ENCODE measurements at regions not wholly inside any gene's neighbourhood (a gene's known extent, or its start where the extent isn't known, plus 50 kb on each side); places are given as distances from the start of the nearest gene placed in this dataset.

DNA sequence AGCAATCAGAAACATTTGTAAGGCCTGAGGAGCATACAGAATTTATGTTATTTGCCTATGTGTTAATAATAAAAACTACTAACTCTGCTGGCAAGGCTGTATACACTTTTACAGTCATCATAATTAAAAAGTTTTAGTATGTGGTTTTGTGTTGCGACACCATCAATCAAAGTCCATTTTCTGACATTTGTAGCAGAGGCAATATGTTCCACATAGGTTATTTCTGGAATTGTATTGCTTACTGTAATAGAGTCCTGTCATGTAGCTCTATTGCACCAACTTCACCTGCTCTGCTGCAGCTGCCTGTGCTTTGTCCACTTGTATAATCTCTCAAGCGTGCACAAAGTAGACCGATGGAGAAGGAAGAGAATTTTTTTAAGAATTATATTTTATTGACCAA, 501.8 kb downstream of the HACE1 start:
- Histone ChIP-seq H3K27me3 (ENCODE audit: insufficient read depth, low read depth, low read length) (no peaks in the 10 kb centered on the region), H3K27ac (ENCODE audit: low read length) (no peak overlapping the region), H3K79me2 (replicated peaks; ENCODE audit: insufficient read depth, low read length) (no peaks in the 10 kb centered on the region), H4K20me1 (ENCODE audit: insufficient read depth) (no peaks in the 10 kb centered on the region), H3K36me3 (ENCODE audit: insufficient read depth, low read length) (no peaks in the 10 kb centered on the region), H3K9me2 (ENCODE audit: insufficient read depth, low read length) (no peaks in the 10 kb centered on the region), H3K9ac (ENCODE audit: low read length) (no peak overlapping the region), H3F3A (ENCODE audit: insufficient read depth, low read length, poor library complexity, severe bottlenecking) (no peaks in the 10 kb centered on the region), H3K4me2 (ENCODE audit: low read length) (no peak overlapping the region), H2AFZ (ENCODE audit: low read depth, low read length) (no peak overlapping the region), H3K4me3 (ENCODE audit: low read length) (no peak overlapping the region), H3K9me3 (ENCODE audit: low read length) (no peaks in the 10 kb centered on the region)
- TF ChIP-seq, protein P1, sequence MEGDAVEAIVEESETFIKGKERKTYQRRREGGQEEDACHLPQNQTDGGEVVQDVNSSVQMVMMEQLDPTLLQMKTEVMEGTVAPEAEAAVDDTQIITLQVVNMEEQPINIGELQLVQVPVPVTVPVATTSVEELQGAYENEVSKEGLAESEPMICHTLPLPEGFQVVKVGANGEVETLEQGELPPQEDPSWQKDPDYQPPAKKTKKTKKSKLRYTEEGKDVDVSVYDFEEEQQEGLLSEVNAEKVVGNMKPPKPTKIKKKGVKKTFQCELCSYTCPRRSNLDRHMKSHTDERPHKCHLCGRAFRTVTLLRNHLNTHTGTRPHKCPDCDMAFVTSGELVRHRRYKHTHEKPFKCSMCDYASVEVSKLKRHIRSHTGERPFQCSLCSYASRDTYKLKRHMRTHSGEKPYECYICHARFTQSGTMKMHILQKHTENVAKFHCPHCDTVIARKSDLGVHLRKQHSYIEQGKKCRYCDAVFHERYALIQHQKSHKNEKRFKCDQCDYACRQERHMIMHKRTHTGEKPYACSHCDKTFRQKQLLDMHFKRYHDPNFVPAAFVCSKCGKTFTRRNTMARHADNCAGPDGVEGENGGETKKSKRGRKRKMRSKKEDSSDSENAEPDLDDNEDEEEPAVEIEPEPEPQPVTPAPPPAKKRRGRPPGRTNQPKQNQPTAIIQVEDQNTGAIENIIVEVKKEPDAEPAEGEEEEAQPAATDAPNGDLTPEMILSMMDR (IDR thresholded peaks at IDR 0.05; ENCODE audit: poor library complexity, severe bottlenecking), result no peak
- no peak for TF ChIP-seq EP300 (conservative IDR thresholded peaks at IDR 0.05; ENCODE audit: poor library complexity, severe bottlenecking)
- no peak for TF ChIP-seq TAF1 (IDR thresholded peaks at IDR 0.05; ENCODE audit: low read depth)
- no peak for TF ChIP-seq POLR2AphosphoS5 (IDR thresholded peaks at IDR 0.05)
- TF ChIP-seq RAD21 (conservative IDR thresholded peaks at IDR 0.05), result no peak
- no peak for TF ChIP-seq EZH2 (IDR thresholded peaks at IDR 0.05; ENCODE audit: borderline replicate concordance, insufficient read depth, low read length, poor library complexity, severe bottlenecking)
- no peak for TF ChIP-seq MXI1 (conservative IDR thresholded peaks at IDR 0.05; ENCODE audit: poor library complexity, severe bottlenecking)
- no peak for TF ChIP-seq SMC3 (conservative IDR thresholded peaks at IDR 0.05; ENCODE audit: poor library complexity)
- TF ChIP-seq, protein P2, sequence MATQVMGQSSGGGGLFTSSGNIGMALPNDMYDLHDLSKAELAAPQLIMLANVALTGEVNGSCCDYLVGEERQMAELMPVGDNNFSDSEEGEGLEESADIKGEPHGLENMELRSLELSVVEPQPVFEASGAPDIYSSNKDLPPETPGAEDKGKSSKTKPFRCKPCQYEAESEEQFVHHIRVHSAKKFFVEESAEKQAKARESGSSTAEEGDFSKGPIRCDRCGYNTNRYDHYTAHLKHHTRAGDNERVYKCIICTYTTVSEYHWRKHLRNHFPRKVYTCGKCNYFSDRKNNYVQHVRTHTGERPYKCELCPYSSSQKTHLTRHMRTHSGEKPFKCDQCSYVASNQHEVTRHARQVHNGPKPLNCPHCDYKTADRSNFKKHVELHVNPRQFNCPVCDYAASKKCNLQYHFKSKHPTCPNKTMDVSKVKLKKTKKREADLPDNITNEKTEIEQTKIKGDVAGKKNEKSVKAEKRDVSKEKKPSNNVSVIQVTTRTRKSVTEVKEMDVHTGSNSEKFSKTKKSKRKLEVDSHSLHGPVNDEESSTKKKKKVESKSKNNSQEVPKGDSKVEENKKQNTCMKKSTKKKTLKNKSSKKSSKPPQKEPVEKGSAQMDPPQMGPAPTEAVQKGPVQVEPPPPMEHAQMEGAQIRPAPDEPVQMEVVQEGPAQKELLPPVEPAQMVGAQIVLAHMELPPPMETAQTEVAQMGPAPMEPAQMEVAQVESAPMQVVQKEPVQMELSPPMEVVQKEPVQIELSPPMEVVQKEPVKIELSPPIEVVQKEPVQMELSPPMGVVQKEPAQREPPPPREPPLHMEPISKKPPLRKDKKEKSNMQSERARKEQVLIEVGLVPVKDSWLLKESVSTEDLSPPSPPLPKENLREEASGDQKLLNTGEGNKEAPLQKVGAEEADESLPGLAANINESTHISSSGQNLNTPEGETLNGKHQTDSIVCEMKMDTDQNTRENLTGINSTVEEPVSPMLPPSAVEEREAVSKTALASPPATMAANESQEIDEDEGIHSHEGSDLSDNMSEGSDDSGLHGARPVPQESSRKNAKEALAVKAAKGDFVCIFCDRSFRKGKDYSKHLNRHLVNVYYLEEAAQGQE (IDR thresholded peaks at IDR 0.05; ENCODE audit: borderline replicate concordance), result no peak

DNA sequence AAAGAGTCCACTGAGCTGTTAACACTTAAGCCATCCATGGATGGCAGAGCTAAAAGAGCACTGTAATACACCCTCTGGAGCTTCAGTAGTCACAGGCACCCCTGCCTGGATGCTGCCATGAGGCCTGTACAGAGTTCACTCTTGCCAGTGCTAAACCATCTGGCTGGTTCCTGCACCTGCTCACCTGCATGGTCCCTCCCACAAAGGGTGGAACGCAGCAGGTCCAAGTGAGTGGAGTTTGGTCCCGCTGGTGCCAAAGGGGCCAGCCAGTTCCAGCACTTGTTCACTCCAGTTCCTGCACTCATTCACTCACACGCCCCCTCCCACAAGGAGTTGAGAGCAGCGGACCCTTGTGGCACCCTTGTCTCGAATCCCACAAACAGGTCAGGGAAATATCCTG, 503.5 kb downstream of the HACE1 start:
- Histone ChIP-seq H3F3A (ENCODE audit: insufficient read depth, low read length, poor library complexity, severe bottlenecking) (no peaks in the 10 kb centered on the region), H3K9me2 (ENCODE audit: insufficient read depth, low read length) (no peaks in the 10 kb centered on the region), H3K4me3 (ENCODE audit: low read length) (no peak overlapping the region), H3K36me3 (ENCODE audit: insufficient read depth, low read length) (no peaks in the 10 kb centered on the region), H4K20me1 (ENCODE audit: insufficient read depth) (no peaks in the 10 kb centered on the region), H3K79me2 (replicated peaks; ENCODE audit: insufficient read depth, low read length) (no peaks in the 10 kb centered on the region), H3K9ac (ENCODE audit: low read length) (no peak overlapping the region), H2AFZ (ENCODE audit: low read depth, low read length) (no peak overlapping the region), H3K4me2 (ENCODE audit: low read length) (no peak overlapping the region), H3K9me3 (ENCODE audit: low read length) (no peaks in the 10 kb centered on the region), H3K27ac (ENCODE audit: low read length) (no peak overlapping the region), H3K27me3 (ENCODE audit: insufficient read depth, low read depth, low read length) (no peaks in the 10 kb centered on the region)
- TF ChIP-seq TAF1 (IDR thresholded peaks at IDR 0.05; ENCODE audit: low read depth) (no peak), POLR2AphosphoS5 (IDR thresholded peaks at IDR 0.05) (no peak), EP300 (conservative IDR thresholded peaks at IDR 0.05; ENCODE audit: poor library complexity, severe bottlenecking) (no peak), MXI1 (conservative IDR thresholded peaks at IDR 0.05; ENCODE audit: poor library complexity, severe bottlenecking) (no peak), RAD21 (conservative IDR thresholded peaks at IDR 0.05) (no peak), SMC3 (conservative IDR thresholded peaks at IDR 0.05; ENCODE audit: poor library complexity) (no peak), EZH2 (IDR thresholded peaks at IDR 0.05; ENCODE audit: borderline replicate concordance, insufficient read depth, low read length, poor library complexity, severe bottlenecking) (no peak)
- TF ChIP-seq, protein P1 (IDR thresholded peaks at IDR 0.05; ENCODE audit: poor library complexity, severe bottlenecking), result no peak
- TF ChIP-seq, protein P2 (IDR thresholded peaks at IDR 0.05; ENCODE audit: borderline replicate concordance), result no peak
